HG03175 (cell line): ENCODE measurements at regions not wholly inside any gene's neighbourhood (a gene's known extent, or its start where the extent isn't known, plus 50 kb on each side); places are given as distances from the start of the nearest gene placed in this dataset.

ENCODE experiments used
- ATAC-seq: cut with Tn5 transposase; IDR thresholded peaks from one replicate; pipeline ENCODE4 v1.9.1; 2021; ENCODE audit warnings: mild to moderate bottlenecking, moderate library complexity; ENCODE audit not compliant: unreplicated experiment

- ATAC-seq: no peak
Observed at GRCh38 chr16:72286936-72287620, 115.1 kb upstream of the PMFBP1 start.

GRCh38 chr16:72285728-72286127 is 113.8 kb upstream of the PMFBP1 start:
- ATAC-seq: no peak

DNA sequence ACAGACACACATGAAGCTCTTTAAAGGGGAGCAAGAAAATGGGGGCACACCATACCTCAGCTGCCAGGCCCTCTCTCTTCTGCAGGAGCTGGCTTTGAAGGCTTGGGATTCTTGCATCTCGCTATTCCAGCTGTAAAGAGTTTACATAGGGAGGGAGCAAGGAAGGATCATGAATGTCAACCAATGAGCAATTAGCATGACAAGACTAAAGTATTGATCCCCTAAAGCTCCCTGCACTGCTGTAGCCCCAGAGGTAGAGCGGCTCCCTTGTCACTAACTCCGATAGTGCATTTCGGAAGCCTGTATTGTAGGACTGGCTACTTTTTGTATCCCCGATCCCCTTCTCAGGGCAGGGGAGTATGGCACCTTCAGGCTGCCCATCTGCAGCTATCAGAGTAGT is 113.4 kb upstream of the PMFBP1 start:
- no peak for ATAC-seq

DNA sequence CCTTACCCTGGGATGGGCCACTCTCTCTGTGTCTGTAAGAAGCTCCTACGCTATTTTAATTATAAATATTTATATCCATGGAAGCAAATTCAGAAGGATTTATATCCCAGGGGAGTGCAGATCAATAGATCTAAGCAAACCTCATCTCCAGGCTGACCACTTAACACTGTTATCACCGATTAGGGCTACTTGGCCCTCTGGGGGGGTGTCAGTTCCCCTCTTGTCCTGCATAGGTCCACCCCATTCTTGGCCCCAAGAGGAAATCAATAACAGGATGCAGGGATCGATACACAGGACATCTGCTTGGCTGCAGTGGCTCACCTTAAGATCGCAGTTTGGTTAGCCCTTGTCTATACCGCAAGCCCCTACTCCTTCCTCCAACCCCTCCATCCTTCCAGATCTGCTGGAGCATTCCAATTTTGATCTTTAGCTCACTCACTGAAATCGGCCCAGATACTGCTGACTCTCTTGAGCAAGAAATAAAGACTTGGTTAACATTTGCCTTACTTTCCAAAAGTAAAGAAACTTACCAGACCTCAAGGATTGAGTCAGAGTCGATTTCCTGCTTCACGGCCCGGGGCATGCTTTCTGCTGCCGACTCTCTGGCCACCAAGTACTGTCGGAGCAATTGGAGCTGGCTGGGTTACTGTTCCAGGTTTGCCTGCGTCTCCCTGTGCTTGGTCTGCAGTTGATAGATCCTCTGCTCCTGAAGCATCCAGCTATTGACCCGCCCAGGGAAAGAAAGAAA is 112.3 kb upstream of the PMFBP1 start:
- ATAC-seq: no peak

DNA sequence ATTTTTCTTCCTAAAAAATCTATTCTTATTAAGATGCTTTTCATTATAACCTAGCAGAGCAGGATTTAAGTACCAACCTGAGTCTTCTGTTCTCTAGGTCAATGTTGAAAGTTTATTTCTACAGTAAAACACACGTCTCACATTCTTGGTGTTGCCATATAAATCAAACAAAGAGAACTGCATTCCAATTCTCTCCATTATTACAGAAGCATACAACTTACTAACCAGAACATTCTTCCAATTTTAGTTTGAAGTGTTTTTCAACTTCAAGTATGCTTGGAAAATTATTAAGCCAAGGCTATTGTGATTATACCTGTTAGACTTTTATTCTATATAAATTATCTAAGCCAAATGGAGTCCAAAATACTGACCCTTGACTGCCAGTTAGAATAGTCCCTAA is 110.4 kb upstream of the PMFBP1 start:
- no peak for ATAC-seq

DNA sequence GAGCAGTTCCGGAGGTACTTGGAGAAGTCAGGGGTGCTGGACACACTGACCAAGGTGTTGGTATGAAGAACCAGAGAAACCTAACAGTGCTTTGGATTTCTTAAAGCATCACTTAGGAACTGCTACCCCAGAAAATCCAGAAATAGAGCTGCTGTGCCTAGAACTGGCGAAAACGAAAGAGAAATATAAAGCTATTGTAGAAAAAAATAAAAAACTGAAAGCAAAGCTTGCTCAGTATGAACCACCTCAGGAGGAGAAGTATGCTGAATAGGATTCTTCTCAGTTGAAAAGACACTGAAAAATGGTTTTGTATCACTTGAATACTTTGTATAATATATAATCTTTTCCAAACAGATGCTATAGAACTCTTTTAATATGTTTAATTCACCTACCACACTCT is 106.3 kb upstream of the PMFBP1 start:
- ATAC-seq: no peak

DNA sequence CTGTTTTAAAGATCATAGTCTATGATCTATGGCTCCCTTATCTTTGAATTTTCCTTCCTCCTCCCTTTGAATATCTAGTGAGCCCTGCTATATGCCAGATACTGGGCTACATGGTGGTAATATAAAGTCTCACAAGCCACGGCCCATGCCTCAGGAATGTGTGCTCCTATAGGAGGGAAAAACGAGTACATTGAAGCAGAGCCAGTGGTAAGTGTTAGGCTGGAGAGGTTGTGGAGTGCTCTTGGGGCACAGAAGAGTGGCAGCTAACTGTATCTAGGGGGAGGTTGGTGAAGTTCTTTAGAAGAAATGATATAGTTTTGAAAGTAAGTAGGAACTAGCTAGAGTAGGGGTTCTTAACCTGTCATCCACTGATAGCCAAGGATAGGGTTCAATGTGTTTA is 105.8 kb upstream of the PMFBP1 start:
- ATAC-seq: no peak

GRCh38 chr16:72271699-72272240 is 99.8 kb upstream of the PMFBP1 start:
- no peak for ATAC-seq

GRCh38 chr16:72270531-72270930 is 98.6 kb upstream of the PMFBP1 start:
- ATAC-seq: no peak

- no peak for ATAC-seq
Observed at GRCh38 chr16:72266836-72267235, 94.9 kb upstream of the PMFBP1 start.

DNA sequence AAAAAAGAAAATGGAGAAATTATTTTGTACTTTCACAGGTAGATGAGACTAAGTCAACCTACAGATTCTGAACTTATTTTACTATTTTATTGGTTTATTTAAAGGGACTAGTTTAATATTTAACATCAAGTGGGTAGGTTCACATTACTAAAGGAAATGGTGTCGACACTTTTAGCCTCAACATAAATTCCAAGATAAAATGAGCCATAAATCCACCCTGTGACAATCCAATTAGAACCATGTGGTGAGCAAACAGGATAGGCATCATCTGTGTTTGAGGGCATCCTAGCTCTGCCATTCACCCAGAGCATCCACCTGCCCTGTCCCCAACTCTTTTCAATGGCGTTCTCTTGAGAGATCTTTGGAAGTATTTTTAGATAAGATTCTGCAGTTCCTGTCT is 92.8 kb upstream of the PMFBP1 start:
- ATAC-seq: no peak

DNA sequence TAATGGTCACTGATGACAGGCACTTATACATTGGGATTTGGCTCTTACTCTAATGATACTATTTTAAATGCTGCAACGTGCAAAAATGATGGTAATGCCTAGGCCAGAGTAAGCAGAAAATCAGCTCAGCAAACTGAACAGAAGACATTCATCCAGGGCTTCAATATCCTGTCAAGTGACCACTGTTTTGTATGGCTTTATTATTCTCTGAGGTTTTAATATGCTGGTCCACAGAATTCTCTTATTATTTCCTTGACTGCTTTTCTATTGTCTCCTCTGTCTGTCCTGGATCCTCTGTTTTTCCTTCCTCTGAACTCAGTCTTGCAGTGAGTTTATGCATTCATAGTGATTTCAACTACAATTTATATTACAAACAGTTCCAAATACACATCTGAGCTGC is 90.8 kb upstream of the PMFBP1 start:
- ATAC-seq: no peak

DNA sequence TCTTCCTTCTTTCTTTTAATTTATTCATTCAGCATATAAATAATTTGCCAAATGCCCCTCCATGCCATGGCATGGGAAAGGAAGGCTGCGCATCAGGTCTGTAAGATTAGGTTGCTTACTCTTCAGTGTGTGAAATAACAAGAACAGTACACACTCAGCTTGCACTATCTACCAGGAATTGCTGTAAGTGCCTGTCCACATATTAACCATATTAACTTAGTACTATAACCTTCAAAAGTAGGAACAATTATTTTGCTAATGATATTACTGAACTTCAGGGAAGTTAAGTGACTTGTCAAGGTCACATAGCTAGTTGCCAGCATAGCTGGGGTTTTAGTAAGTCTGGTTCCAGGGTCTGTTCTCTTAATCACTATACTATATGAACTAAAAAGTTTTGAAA is 89.2 kb upstream of the PMFBP1 start:
- no peak for ATAC-seq

- ATAC-seq: no peak
Observed at GRCh38 chr16:72256398-72257066, 84.6 kb upstream of the PMFBP1 start.

DNA sequence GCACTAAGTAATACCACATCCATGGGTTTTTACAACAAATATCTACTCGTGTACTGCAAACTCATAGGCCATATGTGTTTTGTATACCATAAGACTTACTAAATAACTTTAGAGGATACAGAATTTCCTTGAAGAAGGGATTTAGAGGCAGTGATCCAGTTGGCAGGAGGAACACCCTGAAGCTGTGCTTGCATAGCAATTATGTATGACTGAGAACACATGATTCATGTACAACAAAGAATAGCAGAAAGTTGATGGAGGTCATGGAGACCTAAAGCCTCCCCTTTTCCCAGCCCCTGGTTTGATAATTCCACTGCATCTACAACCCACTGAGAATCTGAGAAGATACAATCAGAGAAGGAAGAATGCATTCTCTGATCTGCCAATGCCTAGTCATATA is 83.8 kb upstream of the PMFBP1 start:
- no peak for ATAC-seq

GRCh38 chr16:72247821-72248253 is 75.9 kb upstream of the PMFBP1 start:
- ATAC-seq: no peak

DNA sequence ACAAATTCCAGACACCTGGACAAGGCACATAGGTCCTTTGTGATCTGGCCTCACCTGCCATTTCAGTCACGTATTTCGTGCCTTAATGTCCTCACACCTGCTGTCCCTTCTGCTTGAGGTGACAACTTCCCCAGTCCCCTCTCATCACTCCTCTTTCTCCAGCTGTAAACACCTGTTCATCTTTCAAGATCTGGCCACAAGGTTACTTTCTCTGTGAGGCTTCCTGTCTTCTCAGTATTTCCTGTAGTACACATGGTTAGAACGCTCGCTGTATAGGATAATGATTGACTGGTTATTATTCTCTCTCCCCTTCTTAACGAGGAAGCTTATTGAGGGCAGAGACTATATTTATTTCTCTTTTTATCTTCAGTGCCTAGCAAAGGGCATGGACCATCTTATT is 74.5 kb upstream of the PMFBP1 start:
- peak; percentile 90 for ATAC-seq

DNA sequence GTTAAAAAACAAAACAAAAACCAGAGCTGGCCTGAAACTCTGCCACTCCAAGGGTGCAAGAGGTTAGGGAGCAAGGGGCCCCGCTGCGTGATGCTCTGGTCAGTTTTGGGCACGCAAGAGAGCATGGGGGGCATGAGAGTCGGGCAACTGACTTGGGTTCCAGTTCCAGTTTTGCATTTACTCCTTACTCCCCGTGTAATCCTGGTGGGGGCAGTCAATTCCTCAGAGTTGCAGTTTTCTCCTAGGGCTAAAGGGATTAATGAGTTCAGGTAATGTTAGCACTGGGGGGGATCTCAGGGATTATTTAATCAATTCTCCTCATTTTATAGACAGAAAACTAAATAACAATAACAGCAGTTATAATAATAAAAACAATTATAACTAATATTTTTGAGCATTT is 72.9 kb upstream of the PMFBP1 start:
- no peak for ATAC-seq

GRCh38 chr16:72243621-72244020 is 71.7 kb upstream of the PMFBP1 start:
- ATAC-seq: no peak

DNA sequence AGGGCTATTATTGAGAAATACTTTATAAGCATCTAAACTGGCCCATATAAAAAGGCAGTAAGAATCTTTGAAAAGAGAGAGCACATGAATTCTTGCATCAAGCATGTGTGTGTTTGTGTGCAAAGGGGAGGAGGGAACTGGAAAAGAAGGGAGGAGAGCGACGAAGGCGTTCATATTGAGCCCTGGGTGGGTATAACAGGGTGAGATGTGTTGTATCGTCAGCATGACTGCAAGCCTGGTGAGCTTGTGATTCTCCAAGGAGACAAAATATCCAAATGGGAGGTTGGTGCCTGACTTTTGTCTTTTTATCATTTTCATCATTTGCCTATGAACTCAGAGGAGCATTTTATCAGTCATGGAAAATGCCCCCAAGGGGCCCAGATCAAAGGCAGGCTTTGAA is 70.8 kb upstream of the PMFBP1 start:
- no peak for ATAC-seq

- ATAC-seq: peak; percentile 58
Observed at GRCh38 chr16:72241930-72242329, 70.0 kb upstream of the PMFBP1 start.

GRCh38 chr16:72241008-72241407 is 69.1 kb upstream of the PMFBP1 start:
- ATAC-seq: no peak
